ENCODE measurements at regions not wholly inside any gene's neighbourhood (a gene's known extent, or its start where the extent isn't known, plus 50 kb on each side); places are given as distances from the start of the nearest gene placed in this dataset.

GRCh38 chr17:55567240-55568214 is 56.3 kb upstream of the SMIM36 start:
- no peak for TF ChIP-seq CTCF (IDR thresholded peaks at IDR 0.05; ENCODE audit: low read depth, low read length)
- no peak for TF ChIP-seq MAX (IDR thresholded peaks at IDR 0.05; ENCODE audit: low read depth, low read length)
